ENCODE measurements at regions not wholly inside any gene's neighbourhood (a gene's known extent, or its start where the extent isn't known, plus 50 kb on each side); places are given as distances from the start of the nearest gene placed in this dataset.
A peak's percentile ranks its signal among the peaks of the same experiment; 100 is the strongest.

- Histone ChIP-seq H3K4me2 (ENCODE audit: low read depth, low read length) (no peak overlapping the region), H3K4me3 (replicated peaks in 1 of 3; ENCODE audit: insufficient read depth in 1 of 3, low read depth in 2 of 3, low read length in 3 of 3) (no peak overlapping the region), H3K79me2 (ENCODE audit: insufficient read depth, low read length) (no peaks in the 10 kb centered on the region), H4K20me1 (ENCODE audit: insufficient read depth, low read length) (0 out of 2 replicates have a peak, but pooled peaks cover 2% of the 10 kb centered on the region), H3K9ac (ENCODE audit: insufficient read depth, low read depth, low read length) (no peak overlapping the region), H3K27me3 (ENCODE audit: control insufficient read depth in 1 of 2, insufficient read depth in 2 of 2, low read length in 2 of 2) (peaks cover 2 to 9% of the 10 kb centered on the region in 2 experiments; a peak in 4 of 5 replicates), H3K36me3 (replicated peaks in 1 of 2; ENCODE audit: control insufficient read depth in 1 of 2, insufficient read depth in 2 of 2, low read length in 2 of 2) (no peaks in the 10 kb centered on the region), H2AFZ (ENCODE audit: low read length) (no peak overlapping the region), H3K27ac (ENCODE audit: extremely low read length, insufficient read depth, low read length) (no peak overlapping the region), H3K4me1 (ENCODE audit: insufficient read depth, low read length) (no peaks in the 10 kb centered on the region), H3K9me3 (ENCODE audit: low read length) (no peaks in the 10 kb centered on the region)
- DNase-seq (ENCODE audit: low spot score) (no peak), FAIRE-seq (no peak), ATAC-seq (no peak)
- TF ChIP-seq ZNF121 (CRISPR knock-in tag; IDR thresholded peaks at IDR 0.05) (no peak), MNT (IDR thresholded peaks at IDR 0.05) (peak; percentile 81)
- 12% methylated on average over 3 of the region's 8 CpGs for WGBS (ENCODE audit: low lambda C conversion rate)
- in situ Hi-C loops (cut with HindIII; ENCODE audit: extremely low pct_ligation_motif_present, low pct_unique_long_range_greater_than_20kb) (no loop called here), intact Hi-C loops (cut with micrococcal nuclease; ENCODE audit: unreplicated experiment) (no loop called here)
- ChIA-PET CTCF (ENCODE audit: low intra/inter-chr PET ratio, low total read pairs) (no interaction called here), POLR2A (no interaction called here)
- no TSS peak for BruUV-seq (replicated peaks)
Measured at GRCh38 chr11:115927823-115928329, 423.7 kb upstream of the CADM1 start.

- Histone ChIP-seq H3K9me3 (ENCODE audit: low read length) (no peaks in the 10 kb centered on the region), H3K36me3 (replicated peaks in 1 of 2; ENCODE audit: control insufficient read depth in 1 of 2, insufficient read depth in 2 of 2, low read length in 2 of 2) (no peaks in the 10 kb centered on the region), H3K4me3 (replicated peaks in 1 of 3; ENCODE audit: insufficient read depth in 1 of 3, low read depth in 2 of 3, low read length in 3 of 3) (no peak overlapping the region), H3K79me2 (ENCODE audit: insufficient read depth, low read length) (no peaks in the 10 kb centered on the region), H3K4me2 (ENCODE audit: low read depth, low read length) (no peak overlapping the region), H3K4me1 (ENCODE audit: insufficient read depth, low read length) (no peaks in the 10 kb centered on the region), H2AFZ (ENCODE audit: low read length) (no peak overlapping the region), H3K9ac (ENCODE audit: insufficient read depth, low read depth, low read length) (no peak overlapping the region), H3K27me3 (ENCODE audit: control insufficient read depth in 1 of 2, insufficient read depth in 2 of 2, low read length in 2 of 2) (peaks cover 4 to 5% of the 10 kb centered on the region in 2 experiments; a peak in 4 of 5 replicates), H3K27ac (ENCODE audit: extremely low read length, insufficient read depth, low read length) (no peak overlapping the region), H4K20me1 (ENCODE audit: insufficient read depth, low read length) (0 out of 2 replicates have a peak, but pooled peaks cover 2% of the 10 kb centered on the region)
- no peak for ATAC-seq
- POLR2A ChIA-PET = no interaction called here
- BruUV-seq (replicated peaks) = no TSS peak
- in situ Hi-C loops (cut with HindIII; ENCODE audit: extremely low pct_ligation_motif_present, low pct_unique_long_range_greater_than_20kb) = no loop called here
- intact Hi-C loops (cut with micrococcal nuclease; ENCODE audit: unreplicated experiment) = no loop called here
- no peak for FAIRE-seq
- WGBS (ENCODE audit: low lambda C conversion rate) = 0% methylated on average over 4 of the region's 4 CpGs
- no peak for DNase-seq (ENCODE audit: low spot score)
- CTCF ChIA-PET (ENCODE audit: low intra/inter-chr PET ratio, low total read pairs) = no interaction called here
- TF ChIP-seq ZFP36 (IDR thresholded peaks at IDR 0.05; ENCODE audit: borderline replicate concordance, low read depth, low read length, partially characterized antibody) (no peak), ZNF713 (CRISPR knock-in tag; IDR thresholded peaks at IDR 0.05) (no peak), NFRKB (IDR thresholded peaks at IDR 0.05) (no peak), ZNF407 (CRISPR knock-in tag; IDR thresholded peaks at IDR 0.05; ENCODE audit: not compliant biosample characterization) (no peak), PHF21A (CRISPR knock-in tag; IDR thresholded peaks at IDR 0.05) (no peak)
Measured at GRCh38 chr11:115926601-115927000, 422.4 kb upstream of the CADM1 start.

Measured in HepG2 (cell line).